Lower leg skin (tissue), 4 donors: ENCODE measurements at regions not wholly inside any gene's neighbourhood (a gene's known extent, or its start where the extent isn't known, plus 50 kb on each side); places are given as distances from the start of the nearest gene placed in this dataset.

Experiments
- DNase-seq, 2 donors: peaks; one replicate each; pipeline ENCODE4 v3.0.0-alpha.2; 2019; ENCODE audit warnings: low spot score in 2 of 2
- H3K4me3 ChIP-seq: fragments of 200-600 bp; sonication (generic); 2 replicates; pipeline ENCODE4 v1.5.1; 2017; ENCODE audit warnings: mild to moderate bottlenecking, low read depth; ENCODE audit not compliant: poor library complexity, severe bottlenecking
- POLR2A ChIP-seq, 2 donors: fragments of 450-650 bp; IDR thresholded peaks; one replicate each; pipeline ENCODE4 v1.6.1; 2016 to 2017; ENCODE audit warnings: antibody characterized with exemption in 2 of 2, mild to moderate bottlenecking in 1 of 2, moderate library complexity in 1 of 2
- whole genome bisulfite sequencing, 2 donors: methylation state at CpG; one replicate each; pipeline ENCODE4 v1.1.5; 2018; 5-methylcytosine and 5-hydroxymethylcytosine counted together
- intact Hi-C: fragments of 100-400 bp; cut with DNase I; formaldehyde crosslinking; loops from one replicate; pipeline ENCODE4 v1.15.0; 2023; ENCODE audit warnings: low total_unique reads
- TF ChIP-seq, protein P1 (sequence below), 3 donors: fragments of 450-650 bp; IDR thresholded peaks; one replicate each; pipeline ENCODE4 v1.5.1; 2016; ENCODE audit warnings: antibody characterized with exemption in 3 of 3, mild to moderate bottlenecking in 3 of 3, moderate library complexity in 2 of 3

DNA sequence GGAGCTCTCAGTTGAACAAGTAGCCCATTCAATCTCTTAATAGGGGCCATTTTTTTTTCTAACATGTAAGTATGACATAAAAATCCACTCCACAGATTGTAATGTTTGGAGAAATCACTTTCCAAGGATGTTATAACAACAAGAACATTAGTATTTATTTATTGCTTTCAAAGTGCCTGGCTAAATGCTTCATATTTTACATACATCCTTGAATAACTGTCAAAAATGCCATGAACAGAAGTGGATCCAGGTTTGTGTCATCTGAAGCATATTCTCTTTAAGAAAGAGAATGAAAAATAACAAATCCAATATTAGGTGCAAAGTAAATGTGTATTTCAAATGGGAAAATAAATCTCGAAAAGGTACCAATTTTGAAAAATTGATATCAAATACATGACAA, 344.0 kb upstream of the FAT3 start:
- intact Hi-C loops, result no loop called here
- no peak overlapping the region for H3K4me3 ChIP-seq
- 42 to 47% methylated on average over 1 of the region's 1 CpG for WGBS, 2 donors
- TF ChIP-seq POLR2A (IDR thresholded peaks at IDR 0.05), result no peak
- TF ChIP-seq, protein P1, sequence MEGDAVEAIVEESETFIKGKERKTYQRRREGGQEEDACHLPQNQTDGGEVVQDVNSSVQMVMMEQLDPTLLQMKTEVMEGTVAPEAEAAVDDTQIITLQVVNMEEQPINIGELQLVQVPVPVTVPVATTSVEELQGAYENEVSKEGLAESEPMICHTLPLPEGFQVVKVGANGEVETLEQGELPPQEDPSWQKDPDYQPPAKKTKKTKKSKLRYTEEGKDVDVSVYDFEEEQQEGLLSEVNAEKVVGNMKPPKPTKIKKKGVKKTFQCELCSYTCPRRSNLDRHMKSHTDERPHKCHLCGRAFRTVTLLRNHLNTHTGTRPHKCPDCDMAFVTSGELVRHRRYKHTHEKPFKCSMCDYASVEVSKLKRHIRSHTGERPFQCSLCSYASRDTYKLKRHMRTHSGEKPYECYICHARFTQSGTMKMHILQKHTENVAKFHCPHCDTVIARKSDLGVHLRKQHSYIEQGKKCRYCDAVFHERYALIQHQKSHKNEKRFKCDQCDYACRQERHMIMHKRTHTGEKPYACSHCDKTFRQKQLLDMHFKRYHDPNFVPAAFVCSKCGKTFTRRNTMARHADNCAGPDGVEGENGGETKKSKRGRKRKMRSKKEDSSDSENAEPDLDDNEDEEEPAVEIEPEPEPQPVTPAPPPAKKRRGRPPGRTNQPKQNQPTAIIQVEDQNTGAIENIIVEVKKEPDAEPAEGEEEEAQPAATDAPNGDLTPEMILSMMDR (IDR thresholded peaks at IDR 0.05), result no peak
- DNase-seq, result no peak

DNA sequence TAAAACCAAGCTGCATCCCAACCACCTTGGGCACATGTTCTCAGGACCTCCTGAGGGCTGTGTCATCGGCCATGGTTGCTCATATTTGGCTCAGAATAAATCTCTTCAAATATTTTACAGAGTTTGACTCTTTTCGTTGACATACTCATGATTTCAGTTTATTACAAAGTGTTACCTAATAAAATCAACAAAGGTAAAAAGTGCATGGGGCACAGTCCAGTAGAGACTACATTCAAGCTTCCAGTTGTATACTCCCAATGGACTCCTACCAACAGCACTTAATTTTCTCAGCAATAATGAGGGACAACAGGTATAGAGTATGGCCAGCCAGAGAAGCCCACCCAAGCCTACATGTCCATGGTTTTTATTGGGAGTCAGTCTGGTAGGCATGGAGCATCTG, 347.9 kb upstream of the FAT3 start:
- intact Hi-C loops, result no loop called here
- TF ChIP-seq, protein P1 (IDR thresholded peaks at IDR 0.05), result no peak
- no peak for TF ChIP-seq POLR2A (IDR thresholded peaks at IDR 0.05)
- H3K4me3 ChIP-seq, result no peak overlapping the region
- 75 to 83% methylated on average over 2 of the region's 2 CpGs for WGBS, 2 donors
- no peak for DNase-seq

DNA sequence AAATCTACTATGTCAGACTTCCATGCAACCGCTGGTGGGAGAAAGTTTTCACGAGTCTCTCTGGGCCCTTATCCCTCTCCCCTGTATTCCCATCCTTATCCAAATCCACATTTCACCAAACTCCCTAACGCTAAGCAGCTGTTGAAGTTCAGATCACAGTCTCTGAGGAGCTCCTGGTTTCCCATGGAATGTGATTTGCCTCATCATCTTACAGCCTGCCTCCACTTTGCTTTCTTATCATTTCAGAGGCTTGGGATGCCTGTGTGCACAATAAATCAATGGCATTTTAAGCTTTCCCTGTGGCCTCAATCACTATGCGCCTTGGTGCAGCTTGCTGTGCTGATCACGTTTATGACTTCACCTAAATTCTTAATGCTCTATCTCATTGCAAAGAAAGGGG, 352.4 kb upstream of the FAT3 start:
- H3K4me3 ChIP-seq, result no peak overlapping the region
- intact Hi-C loops, result no loop called here
- TF ChIP-seq POLR2A (IDR thresholded peaks at IDR 0.05), result no peak
- TF ChIP-seq, protein P1 (IDR thresholded peaks at IDR 0.05), result no peak
- WGBS, 2 donors, result 86% methylated on average over 5 of the region's 5 CpGs
- no peak for DNase-seq

DNA sequence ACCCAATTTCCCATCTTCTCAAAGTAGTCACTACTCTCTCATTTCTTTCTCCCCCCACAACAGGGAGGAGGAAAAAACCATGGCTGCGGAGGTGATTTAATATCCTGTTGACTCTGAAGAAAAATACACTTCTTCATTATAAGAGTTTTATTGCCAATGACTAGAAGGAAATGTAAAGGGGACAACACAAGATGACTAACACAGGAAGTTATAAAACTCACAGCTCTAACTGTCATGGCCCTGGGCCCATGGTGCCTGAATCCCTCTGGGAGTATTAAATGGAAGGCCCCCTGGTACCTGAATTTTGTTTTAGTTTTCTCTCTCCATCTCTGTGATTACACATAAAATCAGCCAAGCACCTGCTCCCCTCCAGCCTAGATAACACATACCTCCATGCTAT, 352.8 kb upstream of the FAT3 start:
- intact Hi-C loops, result no loop called here
- DNase-seq, result no peak
- TF ChIP-seq, protein P1 (IDR thresholded peaks at IDR 0.05), result no peak
- no peak for TF ChIP-seq POLR2A (IDR thresholded peaks at IDR 0.05)
- no peak overlapping the region for H3K4me3 ChIP-seq
- 70 to 76% methylated on average over 1 of the region's 1 CpG for WGBS, 2 donors

DNA sequence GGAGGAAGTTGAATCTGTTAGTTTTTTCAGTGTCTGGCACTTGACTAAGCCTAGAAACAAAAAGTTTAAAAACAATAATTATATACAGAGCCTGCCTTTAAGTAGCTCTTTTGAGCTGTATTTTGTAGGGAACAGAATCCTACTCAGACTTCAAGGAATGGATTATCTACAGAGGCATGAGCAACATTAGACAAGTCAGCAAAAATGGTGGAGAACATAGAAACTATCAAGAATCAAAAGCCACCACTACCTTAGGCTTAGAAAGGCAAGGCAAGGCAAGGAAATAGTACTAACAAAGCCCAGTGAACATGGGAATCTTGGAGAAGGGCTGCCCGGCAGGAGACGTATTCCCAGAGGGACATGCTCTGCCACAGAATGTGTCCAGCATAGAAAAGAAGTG, 353.6 kb upstream of the FAT3 start:
- no peak for TF ChIP-seq POLR2A (IDR thresholded peaks at IDR 0.05)
- TF ChIP-seq, protein P1 (IDR thresholded peaks at IDR 0.05), result no peak
- 81 to 85% methylated on average over 2 of the region's 2 CpGs for WGBS, 2 donors
- no peak for DNase-seq
- H3K4me3 ChIP-seq, result no peak overlapping the region
- intact Hi-C loops, result no loop called here

DNA sequence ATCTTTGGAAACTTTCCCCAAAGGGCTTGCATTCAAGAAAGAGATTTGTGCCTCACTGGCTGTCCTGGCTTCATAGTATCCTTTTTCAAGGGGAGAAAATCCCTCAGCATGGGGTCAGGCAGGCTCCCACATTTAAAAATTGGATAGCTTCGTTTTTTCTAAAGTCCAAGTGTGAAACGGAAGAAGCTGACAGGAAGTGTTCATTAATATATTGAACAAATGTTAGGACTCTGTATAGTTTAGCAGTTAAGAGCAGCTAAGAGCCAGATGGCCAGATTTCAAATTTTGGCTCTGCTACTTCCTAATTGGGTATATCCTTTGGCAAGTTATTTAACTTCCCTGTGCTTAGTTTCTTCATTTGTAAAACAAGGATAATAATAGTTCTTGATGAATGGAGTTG, 354.9 kb upstream of the FAT3 start:
- WGBS, 2 donors, result 15 to 19% methylated on average over 2 of the region's 2 CpGs
- TF ChIP-seq, protein P1 (IDR thresholded peaks at IDR 0.05), result no peak
- TF ChIP-seq POLR2A (IDR thresholded peaks at IDR 0.05), result no peak
- DNase-seq, result no peak
- intact Hi-C loops, result no loop called here
- H3K4me3 ChIP-seq, result no peak overlapping the region
